ENCODE measurements at regions not wholly inside any gene's neighbourhood (a gene's known extent, or its start where the extent isn't known, plus 50 kb on each side); places are given as distances from the start of the nearest gene placed in this dataset.

DNA sequence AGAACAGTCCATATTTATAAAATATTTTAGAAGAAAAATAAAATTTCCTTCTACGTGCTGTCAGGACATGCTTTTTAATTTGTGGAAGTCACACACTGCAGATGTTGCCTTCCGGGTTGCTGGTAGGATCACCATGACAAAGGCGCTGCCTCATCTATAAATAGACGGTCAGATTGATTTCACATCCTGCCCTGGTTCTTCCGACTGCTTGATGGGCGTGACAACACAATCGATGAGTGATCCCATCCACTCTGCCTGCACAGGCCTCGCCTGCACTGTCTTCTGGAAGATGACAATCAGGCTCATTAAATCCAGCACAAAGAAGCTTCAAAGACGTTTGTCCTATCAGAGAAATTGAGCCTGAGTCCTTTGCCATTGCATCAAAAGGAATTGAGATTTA is 318.9 kb upstream of the TRIB2 start:
- Histone ChIP-seq H3K27me3 (no peaks in the 10 kb centered on the region), H3K27ac (no peak overlapping the region), H3K36me3 (no peaks in the 10 kb centered on the region), H3K9me3 (ENCODE audit: low read depth) (no peaks in the 10 kb centered on the region), H3K4me1 (ENCODE audit: low read depth) (peaks cover 20% of the 10 kb centered on the region), H3K4me3 (no peak overlapping the region)
- no peak for TF ChIP-seq CTCF (IDR thresholded peaks at IDR 0.05; ENCODE audit: low read depth, low read length)
- peak in 1 of 2 donors; percentile 13 for DNase-seq (ENCODE audit: low read depth in 1 of 2, low spot score in 1 of 2)

- Histone ChIP-seq H3K4me1 (ENCODE audit: low read depth) (peaks cover 20% of the 10 kb centered on the region), H3K27me3 (no peaks in the 10 kb centered on the region)
- no peak for TF ChIP-seq CTCF (IDR thresholded peaks at IDR 0.05; ENCODE audit: low read depth, low read length)
Observed at GRCh38 chr2:12399240-12399639, 317.5 kb upstream of the TRIB2 start.

GRCh38 chr2:12400543-12400942 is 316.2 kb upstream of the TRIB2 start:
- no peak for DNase-seq (ENCODE audit: low read depth in 1 of 2, low spot score in 1 of 2)
- H3K27me3 ChIP-seq = no peaks in the 10 kb centered on the region
- no peaks in the 10 kb centered on the region for H3K9me3 ChIP-seq (ENCODE audit: low read depth)
- no peaks in the 10 kb centered on the region for H3K36me3 ChIP-seq
- H3K4me1 ChIP-seq (ENCODE audit: low read depth) = peaks cover 20% of the 10 kb centered on the region
- no peak overlapping the region for H3K4me3 ChIP-seq
- no peak for TF ChIP-seq CTCF (IDR thresholded peaks at IDR 0.05; ENCODE audit: low read depth, low read length)
- H3K27ac ChIP-seq = no peak overlapping the region

More at GRCh38 chr2:12399240-12399639, 317.5 kb upstream of the TRIB2 start:
- Histone ChIP-seq H3K4me3 (no peak overlapping the region), H3K36me3 (no peaks in the 10 kb centered on the region), H3K9me3 (ENCODE audit: low read depth) (no peaks in the 10 kb centered on the region), H3K27ac (no peak overlapping the region)
- DNase-seq (ENCODE audit: low read depth in 1 of 2, low spot score in 1 of 2) = peak in 1 of 2 donors; percentile 50

GRCh38 chr2:12402440-12403139 is 314.1 kb upstream of the TRIB2 start:
- H3K27ac ChIP-seq = no peak overlapping the region
- H3K27me3 ChIP-seq = no peaks in the 10 kb centered on the region
- DNase-seq (ENCODE audit: low read depth in 1 of 2, low spot score in 1 of 2) = no peak
- no peaks in the 10 kb centered on the region for H3K36me3 ChIP-seq
- no peak for TF ChIP-seq CTCF (IDR thresholded peaks at IDR 0.05; ENCODE audit: low read depth, low read length)
- peaks cover 16% of the 10 kb centered on the region for H3K4me1 ChIP-seq (ENCODE audit: low read depth)
- no peak overlapping the region for H3K4me3 ChIP-seq
- H3K9me3 ChIP-seq (ENCODE audit: low read depth) = no peaks in the 10 kb centered on the region

DNA sequence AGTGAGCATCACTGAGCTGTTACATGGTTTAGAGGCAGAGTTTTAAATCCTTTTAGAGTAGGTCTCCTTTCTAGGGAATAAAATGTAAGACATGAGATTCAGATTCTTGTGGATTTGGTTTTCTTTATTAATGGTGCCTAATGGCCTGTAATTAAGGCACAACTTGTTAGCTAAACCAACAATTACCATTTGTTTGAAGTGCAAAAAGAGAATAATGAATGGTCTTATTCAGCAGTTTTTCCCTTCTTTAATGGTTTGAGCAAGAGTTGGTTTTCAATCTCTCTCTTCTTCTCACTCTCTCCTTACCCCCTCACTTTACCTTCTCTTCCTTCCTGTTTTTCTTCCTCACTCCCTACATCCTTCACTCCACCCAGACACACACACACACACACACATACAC is 312.2 kb upstream of the TRIB2 start:
- Histone ChIP-seq H3K27ac (no peak overlapping the region), H3K4me1 (ENCODE audit: low read depth) (peaks cover 4% of the 10 kb centered on the region), H3K36me3 (no peaks in the 10 kb centered on the region), H3K27me3 (no peaks in the 10 kb centered on the region), H3K4me3 (no peak overlapping the region), H3K9me3 (ENCODE audit: low read depth) (no peaks in the 10 kb centered on the region)
- DNase-seq (ENCODE audit: low read depth in 1 of 2, low spot score in 1 of 2) = no peak
- no peak for TF ChIP-seq CTCF (IDR thresholded peaks at IDR 0.05; ENCODE audit: low read depth, low read length)

Measured in cardiac muscle cell (in vitro differentiated cells and primary cell).